ENCODE measurements at regions not wholly inside any gene's neighbourhood (a gene's known extent, or its start where the extent isn't known, plus 50 kb on each side); places are given as distances from the start of the nearest gene placed in this dataset.

DNA sequence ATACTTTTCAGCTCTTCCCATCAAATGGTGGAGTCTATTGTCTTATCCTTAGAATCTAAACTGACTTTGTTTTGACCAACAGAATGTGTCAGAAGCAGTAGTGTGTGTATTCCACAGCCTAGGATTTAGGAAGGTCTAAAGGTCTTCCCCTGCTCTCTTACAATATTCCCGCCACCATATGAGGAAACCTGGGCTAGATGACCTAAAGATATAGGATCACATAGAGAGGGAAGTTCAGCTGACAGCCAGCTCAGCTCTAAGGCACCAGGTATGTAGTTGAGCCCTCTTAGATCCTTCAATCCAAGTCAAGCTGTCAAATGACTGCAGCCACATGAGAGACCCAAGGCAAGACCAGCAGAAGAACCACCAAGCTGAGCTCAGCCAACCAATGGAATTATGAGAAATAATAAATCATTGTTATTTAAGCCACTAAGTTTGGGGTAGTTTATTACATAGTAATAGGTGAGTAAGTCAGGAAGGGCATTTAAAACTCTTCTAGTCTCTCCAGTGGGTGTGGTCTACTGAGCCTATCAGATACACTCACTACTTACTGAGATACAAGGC is 227.7 kb upstream of the HES1 start:
- H3K4me3 ChIP-seq (ENCODE audit: control insufficient read depth, low read depth, low read length) = no peak overlapping the region
- DNase-seq (ENCODE audit: low read depth) = no peak
- TF ChIP-seq, protein P1, sequence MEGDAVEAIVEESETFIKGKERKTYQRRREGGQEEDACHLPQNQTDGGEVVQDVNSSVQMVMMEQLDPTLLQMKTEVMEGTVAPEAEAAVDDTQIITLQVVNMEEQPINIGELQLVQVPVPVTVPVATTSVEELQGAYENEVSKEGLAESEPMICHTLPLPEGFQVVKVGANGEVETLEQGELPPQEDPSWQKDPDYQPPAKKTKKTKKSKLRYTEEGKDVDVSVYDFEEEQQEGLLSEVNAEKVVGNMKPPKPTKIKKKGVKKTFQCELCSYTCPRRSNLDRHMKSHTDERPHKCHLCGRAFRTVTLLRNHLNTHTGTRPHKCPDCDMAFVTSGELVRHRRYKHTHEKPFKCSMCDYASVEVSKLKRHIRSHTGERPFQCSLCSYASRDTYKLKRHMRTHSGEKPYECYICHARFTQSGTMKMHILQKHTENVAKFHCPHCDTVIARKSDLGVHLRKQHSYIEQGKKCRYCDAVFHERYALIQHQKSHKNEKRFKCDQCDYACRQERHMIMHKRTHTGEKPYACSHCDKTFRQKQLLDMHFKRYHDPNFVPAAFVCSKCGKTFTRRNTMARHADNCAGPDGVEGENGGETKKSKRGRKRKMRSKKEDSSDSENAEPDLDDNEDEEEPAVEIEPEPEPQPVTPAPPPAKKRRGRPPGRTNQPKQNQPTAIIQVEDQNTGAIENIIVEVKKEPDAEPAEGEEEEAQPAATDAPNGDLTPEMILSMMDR (IDR thresholded peaks at IDR 0.05; ENCODE audit: control insufficient read depth, insufficient read depth, low read depth, low read length, missing control alignments) = no peak

DNA sequence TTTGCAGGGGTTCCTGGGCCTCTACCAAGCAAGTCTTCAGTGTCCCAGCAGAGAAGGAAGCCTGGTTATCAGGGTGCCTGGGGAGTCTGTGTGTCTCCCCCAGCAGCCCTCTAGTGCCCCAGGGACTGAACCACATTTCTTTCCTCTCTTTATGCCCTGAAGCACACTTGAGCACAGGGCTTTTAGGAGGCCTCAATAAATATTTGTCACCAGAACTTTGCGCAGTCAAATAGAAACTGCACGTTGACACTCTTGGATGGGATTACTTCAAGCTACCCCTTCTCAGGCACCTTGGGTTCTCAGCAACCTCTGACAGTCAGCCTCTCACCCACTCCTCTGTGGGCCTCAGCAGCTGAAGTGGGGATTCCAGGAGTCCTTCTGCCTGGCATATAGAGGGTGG is 226.6 kb upstream of the HES1 start:
- no peak for DNase-seq (ENCODE audit: low read depth)
- no peak overlapping the region for H3K4me3 ChIP-seq (ENCODE audit: control insufficient read depth, low read depth, low read length)
- TF ChIP-seq, protein P1 (IDR thresholded peaks at IDR 0.05; ENCODE audit: control insufficient read depth, insufficient read depth, low read depth, low read length, missing control alignments) = no peak

DNA sequence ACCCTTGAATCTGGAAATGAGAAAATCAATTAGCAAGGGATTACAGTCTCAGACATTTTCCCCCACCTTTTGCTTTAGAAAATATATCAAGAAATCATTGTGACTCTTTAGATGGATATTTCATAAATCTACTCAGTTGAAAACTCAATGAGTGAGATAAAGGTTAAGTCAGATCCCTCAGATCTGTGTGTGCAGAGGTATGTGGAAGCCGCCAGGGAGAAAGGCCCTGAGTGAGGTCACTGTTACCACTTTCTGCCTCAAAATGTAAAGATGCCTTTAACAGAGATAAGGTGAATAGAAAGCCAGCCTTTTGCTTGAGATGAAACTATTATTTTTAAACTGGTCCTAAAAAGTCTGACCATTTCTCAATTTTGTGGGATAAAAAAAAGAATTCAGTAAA is 225.6 kb upstream of the HES1 start:
- H3K4me3 ChIP-seq (ENCODE audit: control insufficient read depth, low read depth, low read length) = no peak overlapping the region
- DNase-seq (ENCODE audit: low read depth) = no peak
- TF ChIP-seq, protein P1 (IDR thresholded peaks at IDR 0.05; ENCODE audit: control insufficient read depth, insufficient read depth, low read depth, low read length, missing control alignments) = no peak

DNA sequence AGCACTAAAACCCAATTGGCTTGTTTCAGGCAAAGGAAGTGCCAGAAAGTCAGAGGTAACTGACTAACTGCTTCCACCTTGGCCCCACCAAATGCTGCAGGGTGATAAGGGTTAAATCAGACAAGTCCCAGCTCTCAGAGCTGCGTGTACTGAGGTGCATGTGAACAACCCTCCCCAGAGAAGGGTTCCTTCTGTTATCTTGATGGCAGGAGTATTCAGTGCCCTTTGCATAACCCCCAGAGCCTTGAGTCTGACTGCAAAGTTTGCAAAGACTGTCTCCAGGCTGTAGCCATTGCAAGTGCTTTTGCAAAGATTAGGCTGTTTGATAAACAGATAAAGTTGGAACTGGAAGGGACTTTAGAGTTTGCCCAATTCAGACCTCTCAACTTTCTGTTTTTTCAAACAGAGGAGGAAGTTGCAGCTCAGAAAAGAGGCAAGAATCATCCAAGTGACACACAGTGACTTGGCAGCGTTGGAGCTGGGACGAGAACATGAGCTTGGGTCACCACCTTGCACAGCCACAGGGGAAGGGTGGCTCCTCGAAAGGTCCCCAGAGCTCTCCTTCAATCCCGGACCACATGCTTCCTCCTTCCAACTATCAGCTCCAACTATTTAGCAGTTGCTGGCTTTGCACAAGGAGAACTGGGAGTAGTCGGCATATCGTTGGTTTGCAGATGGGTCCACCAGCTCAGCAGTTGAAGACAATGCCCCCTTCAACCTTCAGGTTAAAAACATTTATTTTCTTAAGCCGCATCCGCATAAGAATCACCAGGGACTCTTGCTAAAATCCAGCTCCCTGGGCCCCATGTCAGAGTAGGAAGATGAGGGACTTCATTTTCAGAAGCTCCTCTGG is 224.8 kb upstream of the HES1 start:
- DNase-seq (ENCODE audit: low read depth) = no peak
- H3K4me3 ChIP-seq (ENCODE audit: control insufficient read depth, low read depth, low read length) = no peak overlapping the region
- TF ChIP-seq, protein P1 (IDR thresholded peaks at IDR 0.05; ENCODE audit: control insufficient read depth, insufficient read depth, low read depth, low read length, missing control alignments) = no peak

DNA sequence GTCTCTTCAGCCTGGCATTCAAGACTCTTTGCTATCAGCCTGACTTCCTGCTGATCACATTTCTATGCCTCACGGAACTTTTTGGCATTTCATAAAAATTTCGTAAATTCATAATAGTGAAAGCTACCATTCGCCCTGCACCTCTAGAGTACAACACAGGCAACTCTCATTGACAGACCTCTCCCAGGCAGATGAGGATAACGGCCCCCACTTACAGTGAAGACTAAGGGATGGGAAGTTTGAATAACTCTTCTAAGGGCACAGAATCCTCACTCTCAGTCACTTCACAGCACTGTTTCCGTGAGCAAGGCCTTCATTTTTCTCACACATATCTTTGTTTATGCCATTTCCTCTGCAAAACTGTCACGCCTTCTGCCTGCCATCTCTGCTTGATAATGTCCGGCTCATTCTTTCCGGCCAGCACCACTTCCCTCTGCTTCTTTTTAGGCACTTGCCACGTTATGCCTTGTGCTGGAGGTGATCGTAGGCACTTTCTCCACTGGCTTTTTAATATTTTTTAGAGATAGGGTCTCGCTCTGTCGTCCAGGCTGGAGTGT is 224.1 kb upstream of the HES1 start:
- DNase-seq (ENCODE audit: low read depth) = no peak
- H3K4me3 ChIP-seq (ENCODE audit: control insufficient read depth, low read depth, low read length) = no peak overlapping the region
- TF ChIP-seq, protein P1 (IDR thresholded peaks at IDR 0.05; ENCODE audit: control insufficient read depth, insufficient read depth, low read depth, low read length, missing control alignments) = no peak

DNA sequence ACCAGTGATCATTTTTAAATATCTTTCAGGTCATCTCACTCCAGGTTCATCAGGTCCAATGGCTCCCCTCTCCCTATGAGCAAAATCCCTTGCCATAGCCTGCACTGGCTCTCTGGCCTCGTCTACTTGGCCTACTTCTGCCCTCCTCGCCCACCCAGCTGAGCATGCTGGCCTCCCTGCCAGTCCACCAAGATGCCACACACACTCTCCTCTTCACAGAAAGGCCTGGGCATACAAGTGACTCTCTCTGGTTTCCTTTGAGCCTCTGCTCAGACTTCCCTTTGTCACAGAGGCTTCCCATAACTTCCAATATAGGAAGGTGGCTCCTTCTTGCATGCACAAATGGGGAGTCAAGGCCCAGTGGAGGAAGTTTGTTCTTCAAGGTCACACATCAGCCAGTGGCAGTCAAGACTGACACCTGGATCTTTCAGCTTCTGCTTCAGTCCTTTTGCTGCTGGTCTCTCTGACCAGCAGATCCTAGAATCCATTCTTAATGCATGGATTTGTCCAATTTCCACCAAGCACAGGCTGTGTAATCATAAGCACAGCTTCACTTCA is 223.2 kb upstream of the HES1 start:
- no peak overlapping the region for H3K4me3 ChIP-seq (ENCODE audit: control insufficient read depth, low read depth, low read length)
- TF ChIP-seq, protein P1 (IDR thresholded peaks at IDR 0.05; ENCODE audit: control insufficient read depth, insufficient read depth, low read depth, low read length, missing control alignments) = no peak
- DNase-seq (ENCODE audit: low read depth) = no peak
